Caco-2 (cell line): ENCODE measurements at regions not wholly inside any gene's neighbourhood (a gene's known extent, or its start where the extent isn't known, plus 50 kb on each side); places are given as distances from the start of the nearest gene placed in this dataset.

Source experiments
- BruUV-seq: library from RNA; stranded (reverse); fragments of 400-500 nt; replicated peaks from 2 replicates; lab custom pipeline; 2021; lab: Mats Ljungman, UMichigan
- CTCF ChIA-PET: fragments of 300-600 bp; sonication (Branson Sonifier 250); formaldehyde crosslinking; loops from one replicate; lab custom pipeline; 2022; ENCODE audit warnings: antibody characterized with exemption; lab: Charles Lee
- POLR2A ChIA-PET: fragments of 300-600 bp; sonication (Branson Sonifier 250); formaldehyde crosslinking; loops from one replicate; lab custom pipeline; 2022; ENCODE audit warnings: antibody characterized with exemption; lab: Charles Lee
- DNase-seq, 2 experiments: peaks; one replicate each; pipeline versions ENCODE4 v3.0.0 to v3.0.0-alpha.2; 2020 to 2022
- H3K27me3 ChIP-seq: replicated peaks from 2 replicates; pipeline ENCODE4 v1.6.0; 2011; ENCODE audit warnings: low read length; ENCODE audit not compliant: control insufficient read depth, insufficient read depth
- H3K36me3 ChIP-seq: 2 replicates; pipeline ENCODE4 v1.5.1; 2011; ENCODE audit warnings: low read length; ENCODE audit not compliant: control insufficient read depth, insufficient read depth
- H3K4me1 ChIP-seq: fragments of 250-450 bp; sonication (Bioruptor Pico); 2 replicates; pipeline ENCODE4 v1.5.1; 2020; ENCODE audit warnings: mild to moderate bottlenecking
- H3K4me3 ChIP-seq: 2 replicates; pipeline ENCODE4 v1.5.1; 2011; ENCODE audit warnings: low read depth, mild to moderate bottlenecking, control low read depth, low read length
- H3K9me3 ChIP-seq: fragments of 250-450 bp; sonication (Bioruptor Pico); 2 replicates; pipeline ENCODE4 v1.5.1; 2020; ENCODE audit warnings: mild to moderate bottlenecking, moderate library complexity
- H3K27ac Mint-ChIP-seq: one replicate; pipeline ENCODE4 v1.8.0; 2022; ENCODE audit warnings: mixed read lengths; ENCODE audit not compliant: unreplicated experiment
- H3K27me3 Mint-ChIP-seq: one replicate; pipeline ENCODE4 v1.8.0; 2022; ENCODE audit warnings: mixed read lengths; ENCODE audit not compliant: insufficient read depth, unreplicated experiment
- H3K36me3 Mint-ChIP-seq: one replicate; pipeline ENCODE4 v1.8.0; 2022; ENCODE audit warnings: mild to moderate bottlenecking, mixed read lengths; ENCODE audit not compliant: insufficient read depth, unreplicated experiment
- H3K4me1 Mint-ChIP-seq: one replicate; pipeline ENCODE4 v1.8.0; 2022; ENCODE audit warnings: low read depth, mixed read lengths; ENCODE audit not compliant: unreplicated experiment
- H3K4me3 Mint-ChIP-seq: one replicate; pipeline ENCODE4 v1.8.0; 2022; ENCODE audit warnings: mild to moderate bottlenecking, moderate library complexity, mixed read lengths; ENCODE audit not compliant: unreplicated experiment
- H3K9me3 Mint-ChIP-seq: one replicate; pipeline ENCODE4 v1.8.0; 2022; ENCODE audit warnings: mixed read lengths; ENCODE audit not compliant: unreplicated experiment
- intact Hi-C: fragments of 100-400 bp; cut with micrococcal nuclease; formaldehyde crosslinking; loops from one replicate; pipeline ENCODE4 v1.10.0; 2022; ENCODE audit not compliant: unreplicated experiment
- TF ChIP-seq, protein P1 (sequence below), 2 experiments: fragments of 200-600 bp in 1 of 2; IDR thresholded peaks; 1 replicate in 1 of 2; 2 replicates in 1 of 2; pipeline versions ENCODE4 v1.5.1 to v1.8.0; 2011 to 2022; ENCODE audit warnings: antibody characterized with exemption in 1 of 2, control low read depth in 1 of 2, inconsistent platforms in 1 of 2, low read depth in 1 of 2, low read length in 1 of 2, mild to moderate bottlenecking in 1 of 2, moderate library complexity in 1 of 2; ENCODE audit not compliant: insufficient read depth in 1 of 2, severe bottlenecking in 1 of 2, unreplicated experiment in 1 of 2

- no peaks in the 10 kb centered on the region for H3K9me3 Mint-ChIP-seq
- CTCF ChIA-PET, result no interaction called here
- H3K4me1 Mint-ChIP-seq, result no peaks in the 10 kb centered on the region
- H3K27me3 Mint-ChIP-seq, result peaks cover 11% of the 10 kb centered on the region
- no peaks in the 10 kb centered on the region for H3K9me3 ChIP-seq
- intact Hi-C loops, result no loop called here
- DNase-seq, result no peak
- H3K36me3 ChIP-seq, result no peaks in the 10 kb centered on the region
- H3K27ac Mint-ChIP-seq, result no peak overlapping the region
- H3K4me1 ChIP-seq, result no peaks in the 10 kb centered on the region
- no peak overlapping the region for H3K4me3 Mint-ChIP-seq
- H3K27me3 ChIP-seq, result no peaks in the 10 kb centered on the region
- no TSS peak for BruUV-seq
- no peaks in the 10 kb centered on the region for H3K36me3 Mint-ChIP-seq
- TF ChIP-seq, protein P1, sequence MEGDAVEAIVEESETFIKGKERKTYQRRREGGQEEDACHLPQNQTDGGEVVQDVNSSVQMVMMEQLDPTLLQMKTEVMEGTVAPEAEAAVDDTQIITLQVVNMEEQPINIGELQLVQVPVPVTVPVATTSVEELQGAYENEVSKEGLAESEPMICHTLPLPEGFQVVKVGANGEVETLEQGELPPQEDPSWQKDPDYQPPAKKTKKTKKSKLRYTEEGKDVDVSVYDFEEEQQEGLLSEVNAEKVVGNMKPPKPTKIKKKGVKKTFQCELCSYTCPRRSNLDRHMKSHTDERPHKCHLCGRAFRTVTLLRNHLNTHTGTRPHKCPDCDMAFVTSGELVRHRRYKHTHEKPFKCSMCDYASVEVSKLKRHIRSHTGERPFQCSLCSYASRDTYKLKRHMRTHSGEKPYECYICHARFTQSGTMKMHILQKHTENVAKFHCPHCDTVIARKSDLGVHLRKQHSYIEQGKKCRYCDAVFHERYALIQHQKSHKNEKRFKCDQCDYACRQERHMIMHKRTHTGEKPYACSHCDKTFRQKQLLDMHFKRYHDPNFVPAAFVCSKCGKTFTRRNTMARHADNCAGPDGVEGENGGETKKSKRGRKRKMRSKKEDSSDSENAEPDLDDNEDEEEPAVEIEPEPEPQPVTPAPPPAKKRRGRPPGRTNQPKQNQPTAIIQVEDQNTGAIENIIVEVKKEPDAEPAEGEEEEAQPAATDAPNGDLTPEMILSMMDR (IDR thresholded peaks at IDR 0.05; ENCODE audit: insufficient read depth in 1 of 2, low read depth in 1 of 2, low read length in 1 of 2, severe bottlenecking in 1 of 2, unreplicated experiment in 1 of 2), result no peak
- H3K4me3 ChIP-seq, result no peak overlapping the region
- POLR2A ChIA-PET, result no interaction called here
Observed at GRCh38 chr4:20444599-20445337, 193.1 kb downstream of the SLIT2 start.

- H3K9me3 Mint-ChIP-seq, result no peaks in the 10 kb centered on the region
- no peak for DNase-seq
- no peaks in the 10 kb centered on the region for H3K36me3 Mint-ChIP-seq
- peaks cover 11% of the 10 kb centered on the region for H3K27me3 Mint-ChIP-seq
- intact Hi-C loops, result no loop called here
- TF ChIP-seq, protein P1 (IDR thresholded peaks at IDR 0.05; ENCODE audit: insufficient read depth in 1 of 2, low read depth in 1 of 2, low read length in 1 of 2, severe bottlenecking in 1 of 2, unreplicated experiment in 1 of 2), result no peak
- no peak overlapping the region for H3K4me3 Mint-ChIP-seq
- ChIA-PET POLR2A (no interaction called here), CTCF (no interaction called here)
- BruUV-seq, result no TSS peak
- no peaks in the 10 kb centered on the region for H3K4me1 Mint-ChIP-seq
- no peak overlapping the region for H3K27ac Mint-ChIP-seq
- Histone ChIP-seq H3K4me3 (no peak overlapping the region), H3K27me3 (no peaks in the 10 kb centered on the region), H3K4me1 (no peaks in the 10 kb centered on the region), H3K36me3 (no peaks in the 10 kb centered on the region), H3K9me3 (no peaks in the 10 kb centered on the region)
Observed at GRCh38 chr4:20445933-20446723, 194.4 kb downstream of the SLIT2 start.

DNA sequence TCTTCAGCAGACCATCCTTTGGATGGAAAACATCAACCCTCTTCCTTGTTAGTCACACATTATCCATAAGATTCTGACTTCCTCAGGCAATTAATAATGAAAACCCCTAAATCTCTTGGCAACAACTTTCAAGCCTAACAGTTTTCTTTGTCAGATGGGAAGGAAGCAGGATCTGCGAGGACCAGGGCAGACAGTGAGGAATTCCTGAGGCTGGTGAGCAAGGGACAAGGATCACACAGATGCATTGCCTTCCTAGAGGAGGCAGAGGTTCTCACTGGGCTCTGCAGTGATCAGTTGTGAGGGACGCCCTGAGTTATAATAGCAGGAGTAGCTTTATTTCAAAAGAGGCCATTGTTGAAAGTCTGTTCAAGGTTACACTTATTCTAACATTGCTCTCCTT, 195.4 kb downstream of the SLIT2 start:
- Histone ChIP-seq H3K27me3 (no peaks in the 10 kb centered on the region), H3K36me3 (no peaks in the 10 kb centered on the region), H3K9me3 (no peaks in the 10 kb centered on the region), H3K4me3 (no peak overlapping the region), H3K4me1 (no peaks in the 10 kb centered on the region)
- Mint-ChIP-seq H3K36me3 (no peaks in the 10 kb centered on the region), H3K27me3 (peaks cover 8% of the 10 kb centered on the region), H3K4me3 (no peak overlapping the region), H3K9me3 (no peaks in the 10 kb centered on the region), H3K4me1 (no peaks in the 10 kb centered on the region), H3K27ac (no peak overlapping the region)
- no TSS peak for BruUV-seq
- POLR2A ChIA-PET, result no interaction called here
- no peak for DNase-seq
- CTCF ChIA-PET, result no interaction called here
- intact Hi-C loops, result no loop called here
- TF ChIP-seq, protein P1 (IDR thresholded peaks at IDR 0.05; ENCODE audit: insufficient read depth in 1 of 2, low read depth in 1 of 2, low read length in 1 of 2, severe bottlenecking in 1 of 2, unreplicated experiment in 1 of 2), result no peak
